ENCODE measurements at regions not wholly inside any gene's neighbourhood (a gene's known extent, or its start where the extent isn't known, plus 50 kb on each side); places are given as distances from the start of the nearest gene placed in this dataset.

DNA sequence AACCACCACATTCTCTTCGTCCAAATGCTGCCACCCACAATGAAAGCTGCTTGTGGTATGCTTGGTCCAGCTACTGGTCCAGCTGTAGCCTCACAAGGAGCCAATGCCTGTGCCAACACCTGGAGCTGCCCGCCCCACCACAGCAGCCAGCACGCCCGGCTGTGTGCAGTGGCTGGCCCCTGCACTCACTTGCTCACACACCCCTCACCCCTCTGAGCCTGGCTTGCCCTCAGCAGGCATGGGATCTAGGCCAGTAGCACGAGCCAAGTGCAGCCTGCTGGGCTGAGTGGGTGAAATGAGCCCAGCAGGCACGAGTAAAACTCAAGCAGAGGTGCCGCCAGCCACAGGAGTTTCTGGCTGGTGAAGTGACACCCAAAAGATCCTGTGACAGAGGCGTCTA is 2096.4 kb upstream of the PCDH20 start:
- Histone ChIP-seq H3K27ac (ENCODE audit: low read depth, low read length) (no peak overlapping the region), H4K20me1 (ENCODE audit: insufficient read depth, low read length) (no peaks in the 10 kb centered on the region), H3K4me2 (ENCODE audit: insufficient read depth, low read length) (no peak overlapping the region), H3K36me3 (ENCODE audit: insufficient read depth, low read length) (no peaks in the 10 kb centered on the region), H2AFZ (ENCODE audit: low read length) (no peak overlapping the region), H3K27me3 (ENCODE audit: insufficient read depth, low read length) (no peaks in the 10 kb centered on the region), H3K4me1 (ENCODE audit: insufficient read depth, low read length) (peaks cover under 1% of the 10 kb centered on the region), H3K79me2 (ENCODE audit: insufficient read depth, low read length) (no peaks in the 10 kb centered on the region), H3K9me3 (ENCODE audit: low read depth, low read length) (no peaks in the 10 kb centered on the region), H3K4me3 (ENCODE audit: insufficient read depth, low read length) (no peak overlapping the region)
- TF ChIP-seq, protein P1, sequence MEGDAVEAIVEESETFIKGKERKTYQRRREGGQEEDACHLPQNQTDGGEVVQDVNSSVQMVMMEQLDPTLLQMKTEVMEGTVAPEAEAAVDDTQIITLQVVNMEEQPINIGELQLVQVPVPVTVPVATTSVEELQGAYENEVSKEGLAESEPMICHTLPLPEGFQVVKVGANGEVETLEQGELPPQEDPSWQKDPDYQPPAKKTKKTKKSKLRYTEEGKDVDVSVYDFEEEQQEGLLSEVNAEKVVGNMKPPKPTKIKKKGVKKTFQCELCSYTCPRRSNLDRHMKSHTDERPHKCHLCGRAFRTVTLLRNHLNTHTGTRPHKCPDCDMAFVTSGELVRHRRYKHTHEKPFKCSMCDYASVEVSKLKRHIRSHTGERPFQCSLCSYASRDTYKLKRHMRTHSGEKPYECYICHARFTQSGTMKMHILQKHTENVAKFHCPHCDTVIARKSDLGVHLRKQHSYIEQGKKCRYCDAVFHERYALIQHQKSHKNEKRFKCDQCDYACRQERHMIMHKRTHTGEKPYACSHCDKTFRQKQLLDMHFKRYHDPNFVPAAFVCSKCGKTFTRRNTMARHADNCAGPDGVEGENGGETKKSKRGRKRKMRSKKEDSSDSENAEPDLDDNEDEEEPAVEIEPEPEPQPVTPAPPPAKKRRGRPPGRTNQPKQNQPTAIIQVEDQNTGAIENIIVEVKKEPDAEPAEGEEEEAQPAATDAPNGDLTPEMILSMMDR (IDR thresholded peaks at IDR 0.05; ENCODE audit: extremely low read depth, low read depth, low read length): no peak
- DNase-seq (ENCODE audit: insufficient read length, low spot score, missing footprints): no peak

DNA sequence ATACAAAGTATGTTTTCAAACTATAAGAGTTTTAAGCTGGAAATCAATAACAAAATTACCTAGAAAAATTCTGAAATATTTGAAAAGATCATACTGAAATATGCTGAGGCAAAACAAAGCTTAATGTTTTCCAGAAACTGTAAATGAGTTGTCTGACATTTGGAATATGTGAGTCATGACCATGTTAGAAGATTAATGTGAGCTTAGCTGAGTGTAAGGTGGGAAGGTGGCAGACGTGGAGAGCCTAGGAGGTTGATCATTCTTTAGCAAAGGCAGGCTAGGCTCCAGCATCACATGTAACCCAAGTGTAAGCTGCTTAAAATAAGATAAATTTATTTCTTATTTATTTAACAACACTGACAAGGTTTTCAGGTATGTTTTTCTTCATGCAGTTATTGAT is 2086.1 kb upstream of the PCDH20 start:
- no peak overlapping the region for H3K4me2 ChIP-seq (ENCODE audit: insufficient read depth, low read length)

DNA sequence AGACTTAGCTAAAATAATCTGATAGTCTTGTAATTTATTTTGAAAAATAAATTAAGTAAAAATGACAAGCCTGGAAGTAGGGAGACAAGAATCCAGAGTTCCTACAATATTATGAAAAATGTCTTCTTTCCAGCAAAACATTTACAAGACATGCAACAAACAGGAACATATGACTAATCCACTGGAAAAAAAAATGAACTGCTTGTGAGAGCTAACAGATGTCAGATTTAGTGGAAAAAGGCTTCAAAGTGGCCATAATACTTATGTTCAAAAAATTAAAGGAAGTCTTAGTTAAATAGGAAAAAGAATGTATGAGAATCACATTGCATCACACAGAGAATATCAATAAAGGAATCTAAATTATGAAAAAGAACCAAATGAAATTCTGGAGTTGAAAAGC is 2082.0 kb upstream of the PCDH20 start:
- no peak overlapping the region for H2AFZ ChIP-seq (ENCODE audit: low read length)
- H3K9me3 ChIP-seq (ENCODE audit: low read depth, low read length): no peaks in the 10 kb centered on the region
- no peaks in the 10 kb centered on the region for H4K20me1 ChIP-seq (ENCODE audit: insufficient read depth, low read length)
- H3K4me1 ChIP-seq (ENCODE audit: insufficient read depth, low read length): no peaks in the 10 kb centered on the region
- H3K4me3 ChIP-seq (ENCODE audit: insufficient read depth, low read length): no peak overlapping the region
- no peak overlapping the region for H3K27ac ChIP-seq (ENCODE audit: low read depth, low read length)
- no peaks in the 10 kb centered on the region for H3K27me3 ChIP-seq (ENCODE audit: insufficient read depth, low read length)
- no peak for DNase-seq (ENCODE audit: insufficient read length, low spot score, missing footprints)
- H3K4me2 ChIP-seq (ENCODE audit: insufficient read depth, low read length): no peak overlapping the region
- H3K36me3 ChIP-seq (ENCODE audit: insufficient read depth, low read length): no peaks in the 10 kb centered on the region
- TF ChIP-seq, protein P1 (IDR thresholded peaks at IDR 0.05; ENCODE audit: extremely low read depth, low read depth, low read length): no peak
- H3K79me2 ChIP-seq (ENCODE audit: insufficient read depth, low read length): no peaks in the 10 kb centered on the region

More for the DNA sequence above, 2086.1 kb upstream of the PCDH20 start:
- Histone ChIP-seq H3K9me3 (ENCODE audit: low read depth, low read length) (no peaks in the 10 kb centered on the region), H3K27ac (ENCODE audit: low read depth, low read length) (no peak overlapping the region), H3K4me1 (ENCODE audit: insufficient read depth, low read length) (no peaks in the 10 kb centered on the region), H2AFZ (ENCODE audit: low read length) (no peak overlapping the region), H3K27me3 (ENCODE audit: insufficient read depth, low read length) (no peaks in the 10 kb centered on the region), H3K36me3 (ENCODE audit: insufficient read depth, low read length) (no peaks in the 10 kb centered on the region), H3K79me2 (ENCODE audit: insufficient read depth, low read length) (no peaks in the 10 kb centered on the region), H3K4me3 (ENCODE audit: insufficient read depth, low read length) (no peak overlapping the region), H4K20me1 (ENCODE audit: insufficient read depth, low read length) (no peaks in the 10 kb centered on the region)
- TF ChIP-seq, protein P1 (IDR thresholded peaks at IDR 0.05; ENCODE audit: extremely low read depth, low read depth, low read length): no peak
- DNase-seq (ENCODE audit: insufficient read length, low spot score, missing footprints): no peak

DNA sequence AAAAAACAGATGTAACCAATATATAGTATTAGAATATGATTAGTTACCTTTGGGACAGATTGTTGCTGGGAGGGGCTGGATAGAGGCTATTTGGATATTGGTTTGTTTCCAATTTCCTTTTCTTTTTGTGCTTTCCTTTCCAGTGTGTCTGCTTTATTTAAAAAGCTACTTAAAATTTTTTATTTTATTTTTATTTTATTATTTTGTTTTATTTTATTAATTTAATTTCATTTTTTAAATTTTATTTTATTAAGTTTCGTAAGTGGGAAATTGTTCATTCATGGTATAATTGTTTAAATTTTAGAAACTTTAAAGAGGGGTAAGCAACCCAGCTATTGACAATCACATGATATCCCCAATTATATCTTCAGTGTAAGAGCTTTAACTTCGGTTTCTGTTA is 2077.0 kb upstream of the PCDH20 start:
- Histone ChIP-seq H3K36me3 (ENCODE audit: insufficient read depth, low read length) (no peaks in the 10 kb centered on the region), H3K9me3 (ENCODE audit: low read depth, low read length) (no peaks in the 10 kb centered on the region), H3K4me3 (ENCODE audit: insufficient read depth, low read length) (no peak overlapping the region), H3K27me3 (ENCODE audit: insufficient read depth, low read length) (no peaks in the 10 kb centered on the region), H3K27ac (ENCODE audit: low read depth, low read length) (no peak overlapping the region), H3K4me1 (ENCODE audit: insufficient read depth, low read length) (no peaks in the 10 kb centered on the region), H3K4me2 (ENCODE audit: insufficient read depth, low read length) (no peak overlapping the region), H2AFZ (ENCODE audit: low read length) (no peak overlapping the region), H3K79me2 (ENCODE audit: insufficient read depth, low read length) (no peaks in the 10 kb centered on the region), H4K20me1 (ENCODE audit: insufficient read depth, low read length) (no peaks in the 10 kb centered on the region)
- TF ChIP-seq, protein P1 (IDR thresholded peaks at IDR 0.05; ENCODE audit: extremely low read depth, low read depth, low read length): no peak
- no peak for DNase-seq (ENCODE audit: insufficient read length, low spot score, missing footprints)

Data from osteoblast (primary cell).